ENCODE measurements at regions not wholly inside any gene's neighbourhood (a gene's known extent, or its start where the extent isn't known, plus 50 kb on each side); places are given as distances from the start of the nearest gene placed in this dataset.

DNA sequence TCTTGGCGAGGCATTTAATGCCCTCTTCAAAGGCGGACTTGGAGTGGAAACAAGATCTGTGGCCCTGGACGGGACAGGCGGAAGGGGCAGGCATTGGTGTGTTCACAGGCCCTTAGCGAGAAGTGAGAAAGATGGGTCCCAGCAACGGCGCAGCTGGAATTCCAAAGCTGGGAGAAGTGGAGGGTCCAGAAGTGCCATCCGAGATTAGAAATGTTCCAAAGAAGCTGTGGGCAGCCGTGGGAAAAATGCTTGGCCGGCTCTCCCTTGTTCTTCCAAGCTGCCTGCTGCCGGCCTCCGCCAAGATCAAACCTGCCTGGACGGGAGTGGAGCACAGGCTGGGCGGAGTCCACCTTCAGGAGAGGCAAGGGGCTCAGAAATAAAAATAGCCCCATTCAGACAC lies 69.4 kb upstream of the ACTRT2 start:
- no peaks in the 10 kb centered on the region for H3K4me1 ChIP-seq (replicated peaks in 1 of 4; ENCODE audit: control insufficient read depth in 3 of 4, insufficient read depth in 4 of 4, low read length in 3 of 4)
- H2BK15ac ChIP-seq (ENCODE audit: low read length), result no peak overlapping the region
- H4K5ac ChIP-seq (ENCODE audit: insufficient read length, low read depth, low read length), result no peak overlapping the region
- no peak for DNase-seq (ENCODE audit: low read depth in 1 of 2, low spot score in 2 of 2)
- no peaks in the 10 kb centered on the region for H3K36me3 ChIP-seq (ENCODE audit: control insufficient read depth in 2 of 4, insufficient read depth in 4 of 4, low read length in 3 of 4)
- no peak overlapping the region for H3K18ac ChIP-seq (ENCODE audit: extremely low read depth, low read length)
- FAIRE-seq, result no peak
- H2BK120ac ChIP-seq (replicated peaks; ENCODE audit: low read depth, low read length), result no peak overlapping the region
- H4K8ac ChIP-seq (ENCODE audit: extremely low read depth, insufficient read depth, low read length), result peak overlapping the region; percentile 38; the same call in 1 of the 2 replicates
- no peaks in the 10 kb centered on the region for H4K20me1 ChIP-seq (replicated peaks in 1 of 2; ENCODE audit: control insufficient read depth in 1 of 2, insufficient read depth in 2 of 2, low read length in 2 of 2)
- H3K4me3 ChIP-seq (ENCODE audit: extremely low read depth in 1 of 4, insufficient read depth in 2 of 4, low read depth in 3 of 4, low read length in 4 of 4), result no peak overlapping the region
- H3K9me3 ChIP-seq (ENCODE audit: insufficient read depth in 2 of 2, low read depth in 1 of 2, low read length in 1 of 2), result peaks cover 72 to 88% of the 10 kb centered on the region in 2 experiments
- H3K56ac ChIP-seq (replicated peaks; ENCODE audit: insufficient read length, low read depth, low read length), result no peak overlapping the region
- 87% methylated on average over 14 of the region's 14 CpGs; no CpG with 5 or more reads in 1 of the 2 experiments for WGBS, 2 experiments (ENCODE audit: extremely low coverage in 1 of 2, insufficient coverage in 1 of 2, insufficient read length in 1 of 2, insufficient replicate concordance in 2 of 2, low coverage in 1 of 2, low lambda C conversion rate in 2 of 2, missing lambda C conversion rate in 1 of 2)
- no peaks in the 10 kb centered on the region for H3K79me2 ChIP-seq (ENCODE audit: control insufficient read depth in 1 of 2, insufficient read depth in 2 of 2, low read length in 2 of 2)
- ChIA-PET POLR2A (ENCODE audit: partially characterized antibody) (no interaction called here), CTCF (ENCODE audit: partially characterized antibody) (no interaction called here)
- no peaks in the 10 kb centered on the region for H3K27me3 ChIP-seq (replicated peaks in 1 of 4; ENCODE audit: control insufficient read depth in 3 of 4, extremely low read depth in 1 of 4, insufficient read depth in 3 of 4, low read length in 3 of 4)
- H2AFZ ChIP-seq (ENCODE audit: low read length), result no peak overlapping the region
- H3K79me1 ChIP-seq (ENCODE audit: low read depth, low read length), result no peaks in the 10 kb centered on the region
- no peak overlapping the region for H3K9ac ChIP-seq (replicated peaks in 1 of 4; ENCODE audit: extremely low read depth in 1 of 4, low read depth in 3 of 4, low read length in 3 of 4)
- TF ChIP-seq KDM1A (IDR thresholded peaks at IDR 0.05; ENCODE audit: borderline replicate concordance, low read length) (no peak), SP2 (IDR thresholded peaks at IDR 0.05; ENCODE audit: low read length) (no peak), PHF8 (conservative IDR thresholded peaks at IDR 0.05; ENCODE audit: low read depth, low read length) (no peak), ASH2L (IDR thresholded peaks at IDR 0.05; ENCODE audit: low read length) (no peak), TEAD4 (IDR thresholded peaks at IDR 0.05; ENCODE audit: low read depth, low read length) (no peak), FOSL1 (IDR thresholded peaks at IDR 0.05; ENCODE audit: insufficient read depth, low read depth, low read length) (no peak), SIRT6 (IDR thresholded peaks at IDR 0.05; ENCODE audit: low read length) (no peak), HDAC2 (IDR thresholded peaks at IDR 0.05; ENCODE audit: borderline replicate concordance in 1 of 2, low read depth in 2 of 2, low read length in 2 of 2) (no peak)
- H3K23me2 ChIP-seq (ENCODE audit: low read depth, low read length), result no peaks in the 10 kb centered on the region
- H3K4ac ChIP-seq (replicated peaks; ENCODE audit: insufficient read length, low read depth, low read length), result no peak overlapping the region
- H3K14ac ChIP-seq (ENCODE audit: insufficient read length), result no peak overlapping the region
- no peak overlapping the region for H3K4me2 ChIP-seq (ENCODE audit: insufficient read depth in 1 of 2, low read depth in 2 of 2, low read length in 2 of 2)
- no peak overlapping the region for H2BK20ac ChIP-seq (ENCODE audit: low read length)
- no peak overlapping the region for H3K23ac ChIP-seq (ENCODE audit: insufficient read length)
- no peak overlapping the region for H3K27ac ChIP-seq (ENCODE audit: low read depth, low read length)
- no peak overlapping the region for H2BK5ac ChIP-seq (ENCODE audit: low read depth, low read length)
- H2BK12ac ChIP-seq (ENCODE audit: low read depth, low read length), result no peak overlapping the region
- H4K91ac ChIP-seq (replicated peaks; ENCODE audit: insufficient read length, low read length), result no peak overlapping the region
- no peak overlapping the region for H2AK5ac ChIP-seq (ENCODE audit: low read depth, low read length)
